Activated CD4-positive, CD25-positive, alpha-beta regulatory T cell treated with anti-CD3 and anti-CD28 coated beads, Interleukin-2, amount 50 U/mL, for 24 hours (primary cell): ENCODE measurements at regions not wholly inside any gene's neighbourhood (a gene's known extent, or its start where the extent isn't known, plus 50 kb on each side); places are given as distances from the start of the nearest gene placed in this dataset.
"Not testable (repeated sequence)": the region's sequence is repeated elsewhere in the genome, so short reads cannot be mapped to it uniquely, and the experiment has no call there.

ENCODE experiments used
- ATAC-seq, 2 donors: fragments of 150-1000 bp; cut with Tn5 transposase; one replicate each; pipeline ENCODE4 v1.10.0; 2021; ENCODE audit warnings: mild to moderate bottlenecking in 1 of 2, moderate library complexity in 1 of 2

- ATAC-seq, result no peak
Observed at GRCh38 chr9:109981091-109981490, 201.1 kb downstream of the PALM2AKAP2 start.

DNA sequence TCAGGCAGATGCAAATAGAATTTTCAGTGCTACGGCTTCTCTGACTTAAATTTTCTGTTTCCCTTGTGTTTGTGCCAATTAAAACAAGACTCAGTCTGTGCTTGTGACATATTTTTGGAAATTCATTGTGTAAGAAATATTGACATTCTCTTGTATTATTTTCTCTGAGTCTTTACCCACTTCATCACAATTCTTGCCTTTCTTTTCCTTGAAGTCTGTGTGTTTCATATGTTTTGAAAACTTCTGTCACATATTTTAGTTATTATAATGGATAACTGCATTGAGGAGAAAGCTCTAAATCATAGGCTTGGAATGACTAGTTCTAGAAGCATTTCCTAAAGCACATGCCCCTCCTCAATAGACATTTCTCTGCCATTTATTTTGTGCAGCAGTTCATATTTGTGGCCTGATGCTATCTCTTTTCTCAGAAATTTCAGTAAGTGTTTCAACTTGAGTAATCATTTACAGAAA, 206.6 kb downstream of the PALM2AKAP2 start:
- ATAC-seq, result no peak

- ATAC-seq, result no peak
Observed at GRCh38 chr9:109989296-109989695, 209.3 kb downstream of the PALM2AKAP2 start.

GRCh38 chr9:109990541-109990940, 210.5 kb downstream of the PALM2AKAP2 start:
- no peak for ATAC-seq

DNA sequence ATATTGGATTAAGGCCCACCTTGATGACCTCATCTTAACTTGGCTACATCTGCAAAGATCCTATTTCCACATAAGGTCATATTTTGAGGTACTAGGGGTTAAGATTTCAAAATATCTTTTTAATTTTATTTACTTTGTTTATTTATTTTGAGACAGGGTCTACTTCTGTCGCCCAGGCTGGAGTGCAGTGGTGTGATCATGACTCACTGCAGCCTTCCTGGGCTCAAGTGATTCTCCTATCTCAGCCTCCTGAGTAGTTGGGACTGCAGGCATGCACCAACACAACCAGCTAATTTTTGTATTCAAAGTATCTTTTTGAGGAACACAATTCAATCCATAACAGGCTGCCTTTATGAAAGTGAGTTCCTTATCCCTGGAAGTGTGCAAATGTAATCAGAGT, 212.3 kb downstream of the PALM2AKAP2 start:
- no peak for ATAC-seq

DNA sequence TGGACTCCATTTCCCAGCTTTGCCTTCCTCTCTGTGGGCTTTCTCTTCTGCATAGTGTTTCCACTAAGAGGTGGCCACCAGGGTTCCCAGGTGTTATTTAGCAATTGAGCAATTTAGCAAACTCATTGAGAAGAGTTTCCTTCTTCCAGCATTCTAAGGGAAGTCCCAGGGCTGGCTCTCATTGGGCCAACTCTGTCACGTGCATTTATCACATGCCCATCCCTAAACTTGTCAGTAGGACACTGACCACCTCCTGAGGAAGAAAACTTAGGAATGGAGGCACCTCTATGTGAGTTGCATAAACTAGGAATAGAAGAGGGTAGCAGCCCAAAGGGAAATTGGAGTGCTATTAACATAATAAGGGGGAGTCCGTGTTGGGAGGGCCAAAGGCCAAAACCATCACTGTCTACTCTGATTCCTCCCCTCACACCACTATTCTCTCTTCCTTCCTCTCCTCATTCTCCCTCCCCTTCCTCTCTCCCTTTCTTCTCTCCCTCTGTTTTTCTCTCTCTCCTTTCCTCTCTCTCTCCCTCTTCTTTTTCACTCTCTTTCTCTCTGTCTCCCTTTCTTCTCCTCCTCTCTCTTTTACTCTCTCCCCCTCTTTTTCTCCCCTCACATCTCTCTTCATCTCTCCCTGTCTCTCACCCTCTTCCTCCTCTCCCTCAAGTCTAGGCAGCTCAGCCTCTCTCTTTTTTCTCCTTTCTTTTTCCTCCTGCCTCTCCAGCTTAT, 213.4 kb downstream of the PALM2AKAP2 start:
- ATAC-seq, result no peak

GRCh38 chr9:109994141-109994540, 213.8 kb downstream of the C9orf152 start:
- no peak for ATAC-seq

DNA sequence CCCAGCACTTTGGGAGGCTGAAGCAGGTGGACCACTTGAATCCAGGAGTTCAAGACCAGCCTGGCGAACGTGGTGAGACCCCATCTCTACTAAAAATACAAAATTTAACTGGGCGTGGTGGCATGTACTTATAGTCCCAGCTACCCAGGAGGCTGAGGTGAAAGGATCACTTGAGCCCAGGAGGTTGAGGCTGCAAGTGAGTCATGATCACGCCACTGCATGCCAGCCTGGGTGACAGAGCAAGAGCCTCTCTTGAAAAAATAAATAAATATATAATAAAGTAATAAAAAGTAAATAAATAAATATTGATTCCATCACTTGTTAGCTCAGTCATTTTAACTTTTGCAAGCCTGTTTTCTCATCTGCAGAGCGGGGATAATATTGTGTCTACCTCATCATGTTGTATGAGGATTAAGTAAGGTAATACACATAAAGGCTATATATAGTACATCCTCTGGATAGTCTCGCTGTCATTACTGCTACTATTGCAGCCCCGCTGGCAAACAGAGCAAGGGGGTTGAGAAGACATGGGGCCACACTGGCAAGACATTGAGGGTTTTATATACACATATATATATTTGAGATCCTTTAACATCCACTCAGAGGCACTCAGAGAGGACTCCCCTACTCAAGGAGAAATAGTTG, 210.9 kb downstream of the C9orf152 start:
- no peak for ATAC-seq

GRCh38 chr9:109997682-109998081, 210.3 kb downstream of the C9orf152 start:
- ATAC-seq, result no peak

- not testable (repeated sequence) for ATAC-seq
Observed at GRCh38 chr9:110005521-110005920, 202.4 kb downstream of the C9orf152 start.

DNA sequence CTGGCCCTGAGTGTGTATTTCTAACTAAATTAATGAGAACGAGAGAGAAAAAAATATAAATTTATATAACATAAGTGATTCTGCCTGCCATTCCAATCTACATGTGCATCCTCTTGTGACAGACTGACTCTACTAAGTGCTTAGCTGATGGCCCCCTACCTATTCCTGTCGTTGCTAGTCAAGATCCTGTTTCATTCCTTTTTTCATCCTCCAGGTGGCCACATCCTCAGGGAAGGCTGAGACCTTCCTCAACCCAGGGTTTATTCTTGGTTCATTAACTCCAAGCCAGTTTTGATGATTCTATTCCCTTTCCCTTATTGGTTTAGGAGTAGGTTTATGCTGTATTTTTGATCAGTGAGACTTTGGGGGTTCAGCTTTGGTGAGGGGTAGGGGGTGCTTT, 201.3 kb downstream of the C9orf152 start:
- no peak for ATAC-seq

DNA sequence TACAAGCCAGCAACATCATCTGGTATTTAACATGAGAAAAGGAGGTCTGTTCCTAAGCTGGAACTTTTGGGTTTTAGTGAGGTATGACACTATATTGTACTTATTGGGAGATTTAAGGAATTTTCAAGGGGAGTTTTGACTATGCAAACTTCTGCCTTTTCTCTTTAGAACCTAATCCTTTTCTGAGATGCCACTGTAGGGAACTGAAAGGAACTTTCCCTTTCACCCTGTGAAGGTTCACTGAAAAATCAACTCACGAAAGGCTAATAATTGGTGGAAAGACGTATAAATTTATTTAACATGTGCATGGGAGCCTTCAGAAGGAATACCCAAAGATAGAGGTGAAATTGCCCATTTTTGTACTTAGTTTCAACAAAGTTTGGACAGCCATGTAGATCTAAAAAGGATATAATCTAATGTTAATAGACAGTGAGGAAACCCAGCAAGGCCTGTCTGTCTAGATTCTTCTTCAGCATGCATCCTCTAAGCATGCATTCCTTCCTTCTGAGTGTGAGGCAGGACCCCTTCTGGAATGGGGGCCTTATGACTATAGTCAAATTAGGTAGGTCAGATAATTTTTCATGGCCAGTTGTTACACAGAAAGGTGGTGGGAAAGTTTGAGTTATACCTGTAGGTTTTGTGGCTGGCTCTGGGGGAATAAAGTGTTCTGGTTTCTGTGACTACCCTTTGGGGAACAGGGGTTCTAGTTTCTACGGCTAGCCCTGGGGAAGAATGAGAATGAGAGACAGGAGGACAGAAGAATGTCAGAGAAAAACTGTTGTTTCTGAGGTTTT, 200.3 kb downstream of the C9orf152 start:
- no peak for ATAC-seq

GRCh38 chr9:110008663-110009062, 199.3 kb downstream of the C9orf152 start:
- ATAC-seq, result no peak

- ATAC-seq, result no peak
Observed at GRCh38 chr9:110011628-110012320, 196.2 kb downstream of the C9orf152 start.

- ATAC-seq, result no peak
Observed at GRCh38 chr9:110013064-110013463, 194.9 kb downstream of the C9orf152 start.

GRCh38 chr9:110015759-110016158, 192.2 kb downstream of the C9orf152 start:
- ATAC-seq, result peak; percentile 32 to 68

DNA sequence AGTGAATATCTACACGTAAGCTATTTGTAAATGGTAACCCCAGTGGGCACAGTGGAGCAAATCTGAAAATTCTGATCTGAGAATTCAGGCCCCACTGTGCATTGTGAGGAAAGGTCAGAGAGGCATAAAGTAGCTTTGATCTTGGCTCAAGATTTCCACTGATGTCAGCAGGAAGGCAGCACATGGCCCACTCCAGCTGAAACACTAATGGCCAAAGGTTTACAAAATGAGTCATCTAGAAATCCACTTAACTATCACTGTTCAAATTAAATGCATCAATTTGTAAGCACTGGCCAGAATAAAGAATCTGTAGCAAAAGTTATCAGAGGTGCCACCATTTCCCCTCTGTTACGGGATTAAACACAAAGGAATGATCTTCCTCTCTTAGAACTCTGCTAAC, 191.6 kb downstream of the C9orf152 start:
- no peak for ATAC-seq

- ATAC-seq, result not testable (repeated sequence)
Observed at GRCh38 chr9:110020216-110020615, 187.7 kb downstream of the C9orf152 start.

- peak; percentile 69 to 88 for ATAC-seq
Observed at GRCh38 chr9:110021891-110022290, 186.1 kb downstream of the C9orf152 start.

DNA sequence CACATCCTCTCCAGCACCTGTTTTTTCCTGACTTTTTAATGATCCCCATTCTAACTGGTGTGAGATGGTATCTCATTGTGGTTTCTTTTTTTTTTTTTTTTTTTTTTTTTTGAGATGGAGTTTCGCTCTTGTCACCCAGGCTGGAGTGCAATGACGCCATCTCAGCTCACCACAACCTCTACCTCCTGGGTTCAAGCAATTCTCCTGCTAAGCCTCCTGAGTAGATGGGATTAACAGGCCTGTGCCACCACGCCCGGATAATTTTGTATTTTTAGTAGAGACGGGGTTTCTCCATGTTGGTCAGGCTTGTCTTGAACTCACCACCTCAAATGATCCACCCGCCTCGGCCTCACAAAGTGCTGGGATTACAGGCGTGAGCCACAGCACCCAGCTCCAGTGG, 184.7 kb downstream of the C9orf152 start:
- not testable (repeated sequence) for ATAC-seq

DNA sequence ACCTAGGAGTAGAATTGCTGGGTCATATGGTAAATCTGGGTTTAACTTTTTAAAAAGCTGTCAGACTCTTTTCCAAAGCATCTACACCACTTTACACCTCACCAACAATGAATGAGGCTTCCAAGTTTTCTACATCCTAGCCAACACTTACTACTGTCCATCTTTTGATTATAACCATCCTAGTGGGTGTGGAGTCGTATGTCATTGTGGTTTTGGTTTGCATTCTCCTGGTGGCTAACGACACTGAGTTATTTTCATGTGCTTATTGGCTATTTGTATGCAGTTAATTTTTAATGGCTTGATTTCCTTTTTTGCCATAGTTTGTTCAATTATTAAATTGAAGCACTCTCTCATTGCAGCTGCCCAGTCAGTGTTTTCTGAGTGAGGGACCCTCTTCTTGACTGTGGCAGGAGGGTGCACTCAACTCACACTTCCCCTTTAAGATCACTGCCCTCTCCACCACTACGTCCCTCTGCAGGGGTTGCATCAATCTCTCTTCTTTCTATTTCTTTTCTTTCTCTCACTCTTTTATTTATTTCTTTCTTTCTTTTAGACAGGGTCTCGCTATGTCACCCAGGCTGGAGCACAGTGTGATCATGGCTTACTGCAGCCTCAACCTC, 182.3 kb downstream of the C9orf152 start:
- no peak for ATAC-seq

DNA sequence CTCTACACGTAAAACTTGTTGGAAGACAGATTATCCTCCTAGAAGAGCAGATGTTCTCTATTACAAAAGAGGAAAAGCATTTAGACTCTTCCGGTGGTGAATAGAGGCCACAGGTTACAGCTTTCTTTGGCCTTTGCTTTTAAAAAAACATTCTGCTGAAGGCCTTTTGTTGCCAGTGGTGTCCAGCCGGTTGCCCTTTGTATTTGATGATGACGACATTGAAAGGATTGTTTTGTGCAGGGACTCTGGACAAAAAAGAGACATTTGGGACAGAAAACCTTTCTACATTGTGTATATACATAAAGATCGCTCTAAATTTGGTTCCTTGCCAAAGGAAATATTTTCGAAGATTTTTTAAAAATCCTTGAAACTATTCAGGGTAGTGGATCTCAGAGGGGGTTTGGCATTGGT, 180.3 kb downstream of the C9orf152 start:
- ATAC-seq, result no peak
